HL-60 (cell line): ENCODE measurements at regions not wholly inside any gene's neighbourhood (a gene's known extent, or its start where the extent isn't known, plus 50 kb on each side); places are given as distances from the start of the nearest gene placed in this dataset.

Experiments
- CTCF ChIP-seq: IDR thresholded peaks from one replicate; pipeline ENCODE4 v1.5.1; 2011; ENCODE audit warnings: low read length, control low read depth, inconsistent platforms; ENCODE audit not compliant: insufficient read depth
- POLR2AphosphoS5 ChIP-seq: IDR thresholded peaks from 2 replicates; pipeline ENCODE4 v1.6.1; 2012; ENCODE audit warnings: low read depth
- REST ChIP-seq: IDR thresholded peaks from 2 replicates; pipeline ENCODE4 v1.6.1; 2012; ENCODE audit warnings: low read depth; ENCODE audit not compliant: insufficient replicate concordance

- TF ChIP-seq CTCF (no peak), REST (no peak), POLR2AphosphoS5 (no peak)
Observed at GRCh38 chr15:29544513-29545128, 275.0 kb upstream of the NSMCE3 start.
